ENCODE measurements at regions not wholly inside any gene's neighbourhood (a gene's known extent, or its start where the extent isn't known, plus 50 kb on each side); places are given as distances from the start of the nearest gene placed in this dataset.

DNA sequence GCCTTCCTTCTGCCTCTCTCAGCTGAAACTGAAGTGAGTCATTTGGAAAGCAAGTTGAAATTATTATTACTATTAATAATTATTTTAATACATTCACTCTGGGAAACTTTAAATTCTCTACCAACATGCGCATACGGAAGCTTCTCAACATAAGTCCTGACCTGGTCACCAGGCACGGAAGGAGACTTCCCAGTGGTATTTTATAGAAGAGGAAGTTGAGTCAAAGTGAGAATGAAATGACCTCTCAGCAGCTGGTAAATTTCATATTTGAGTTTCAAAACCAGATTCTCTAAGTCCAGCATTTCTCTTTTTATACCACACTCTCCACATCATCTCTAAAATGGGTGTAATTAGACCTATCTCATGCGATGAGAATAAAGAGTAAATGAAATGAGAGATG lies 747.4 kb downstream of the VRK1 start:
- Histone ChIP-seq H3K4me3 (ENCODE audit: low read length) (no peak overlapping the region), H3K27me3 (ENCODE audit: insufficient read depth, low read depth, low read length) (no peaks in the 10 kb centered on the region), H2AFZ (ENCODE audit: low read depth, low read length) (no peak overlapping the region), H3K4me2 (ENCODE audit: low read length) (no peak overlapping the region), H4K20me1 (ENCODE audit: insufficient read depth) (no peaks in the 10 kb centered on the region), H3K9me2 (ENCODE audit: insufficient read depth, low read length) (no peaks in the 10 kb centered on the region), H3K27ac (ENCODE audit: low read length) (peak overlapping the region; percentile 78), H3K36me3 (ENCODE audit: insufficient read depth, low read length) (no peaks in the 10 kb centered on the region), H3K9me3 (ENCODE audit: low read length) (no peaks in the 10 kb centered on the region), H3K9ac (ENCODE audit: low read length) (no peak overlapping the region), H3K79me2 (replicated peaks; ENCODE audit: insufficient read depth, low read length) (no peaks in the 10 kb centered on the region), H3F3A (ENCODE audit: insufficient read depth, low read length, poor library complexity, severe bottlenecking) (no peaks in the 10 kb centered on the region)
- TF ChIP-seq, protein P1, sequence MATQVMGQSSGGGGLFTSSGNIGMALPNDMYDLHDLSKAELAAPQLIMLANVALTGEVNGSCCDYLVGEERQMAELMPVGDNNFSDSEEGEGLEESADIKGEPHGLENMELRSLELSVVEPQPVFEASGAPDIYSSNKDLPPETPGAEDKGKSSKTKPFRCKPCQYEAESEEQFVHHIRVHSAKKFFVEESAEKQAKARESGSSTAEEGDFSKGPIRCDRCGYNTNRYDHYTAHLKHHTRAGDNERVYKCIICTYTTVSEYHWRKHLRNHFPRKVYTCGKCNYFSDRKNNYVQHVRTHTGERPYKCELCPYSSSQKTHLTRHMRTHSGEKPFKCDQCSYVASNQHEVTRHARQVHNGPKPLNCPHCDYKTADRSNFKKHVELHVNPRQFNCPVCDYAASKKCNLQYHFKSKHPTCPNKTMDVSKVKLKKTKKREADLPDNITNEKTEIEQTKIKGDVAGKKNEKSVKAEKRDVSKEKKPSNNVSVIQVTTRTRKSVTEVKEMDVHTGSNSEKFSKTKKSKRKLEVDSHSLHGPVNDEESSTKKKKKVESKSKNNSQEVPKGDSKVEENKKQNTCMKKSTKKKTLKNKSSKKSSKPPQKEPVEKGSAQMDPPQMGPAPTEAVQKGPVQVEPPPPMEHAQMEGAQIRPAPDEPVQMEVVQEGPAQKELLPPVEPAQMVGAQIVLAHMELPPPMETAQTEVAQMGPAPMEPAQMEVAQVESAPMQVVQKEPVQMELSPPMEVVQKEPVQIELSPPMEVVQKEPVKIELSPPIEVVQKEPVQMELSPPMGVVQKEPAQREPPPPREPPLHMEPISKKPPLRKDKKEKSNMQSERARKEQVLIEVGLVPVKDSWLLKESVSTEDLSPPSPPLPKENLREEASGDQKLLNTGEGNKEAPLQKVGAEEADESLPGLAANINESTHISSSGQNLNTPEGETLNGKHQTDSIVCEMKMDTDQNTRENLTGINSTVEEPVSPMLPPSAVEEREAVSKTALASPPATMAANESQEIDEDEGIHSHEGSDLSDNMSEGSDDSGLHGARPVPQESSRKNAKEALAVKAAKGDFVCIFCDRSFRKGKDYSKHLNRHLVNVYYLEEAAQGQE (IDR thresholded peaks at IDR 0.05; ENCODE audit: borderline replicate concordance): no peak
- TF ChIP-seq EP300 (conservative IDR thresholded peaks at IDR 0.05; ENCODE audit: poor library complexity, severe bottlenecking): no peak
- TF ChIP-seq CTCF (IDR thresholded peaks at IDR 0.05; ENCODE audit: poor library complexity, severe bottlenecking): no peak
- no peak for TF ChIP-seq EZH2 (IDR thresholded peaks at IDR 0.05; ENCODE audit: borderline replicate concordance, insufficient read depth, low read length, poor library complexity, severe bottlenecking)

GRCh38 chr14:97546491-97547230 lies 749.5 kb downstream of the VRK1 start:
- Histone ChIP-seq H3K4me2 (ENCODE audit: low read length) (no peak overlapping the region), H3F3A (ENCODE audit: insufficient read depth, low read length, poor library complexity, severe bottlenecking) (no peaks in the 10 kb centered on the region), H3K79me2 (replicated peaks; ENCODE audit: insufficient read depth, low read length) (no peaks in the 10 kb centered on the region), H3K27me3 (ENCODE audit: insufficient read depth, low read depth, low read length) (no peaks in the 10 kb centered on the region), H3K9me3 (ENCODE audit: low read length) (no peaks in the 10 kb centered on the region), H2AFZ (ENCODE audit: low read depth, low read length) (no peak overlapping the region), H4K20me1 (ENCODE audit: insufficient read depth) (no peaks in the 10 kb centered on the region), H3K27ac (ENCODE audit: low read length) (peak overlapping the region; percentile 78), H3K9ac (ENCODE audit: low read length) (peak overlapping the region; percentile 36), H3K9me2 (ENCODE audit: insufficient read depth, low read length) (no peaks in the 10 kb centered on the region), H3K36me3 (ENCODE audit: insufficient read depth, low read length) (no peaks in the 10 kb centered on the region), H3K4me3 (ENCODE audit: low read length) (no peak overlapping the region)
- TF ChIP-seq EP300 (conservative IDR thresholded peaks at IDR 0.05; ENCODE audit: poor library complexity, severe bottlenecking): peak; percentile 77
- TF ChIP-seq CTCF (IDR thresholded peaks at IDR 0.05; ENCODE audit: poor library complexity, severe bottlenecking): no peak

Measured in neural cell (in vitro differentiated cells).